ACHN (cell line): ENCODE measurements at regions not wholly inside any gene's neighbourhood (a gene's known extent, or its start where the extent isn't known, plus 50 kb on each side); places are given as distances from the start of the nearest gene placed in this dataset.
"Not testable (repeated sequence)": the region's sequence is repeated elsewhere in the genome, so short reads cannot be mapped to it uniquely, and the experiment has no call there.

Source experiments
- DNase-seq: peaks from one replicate; pipeline ENCODE4 v3.0.0-alpha.2; 2015
- in situ Hi-C: cut with HindIII; loops from 2 replicates; pipeline ENCODE4 v1.10.0; 2017; ENCODE audit warnings: low sequenced_read_pairs, low pct_ligation_motif_present, low pct_unique_long_range_greater_than_20kb

GRCh38 chr6:92989656-92990055 is 429.7 kb downstream of the EPHA7 start:
- in situ Hi-C loops, result no loop called here

DNA sequence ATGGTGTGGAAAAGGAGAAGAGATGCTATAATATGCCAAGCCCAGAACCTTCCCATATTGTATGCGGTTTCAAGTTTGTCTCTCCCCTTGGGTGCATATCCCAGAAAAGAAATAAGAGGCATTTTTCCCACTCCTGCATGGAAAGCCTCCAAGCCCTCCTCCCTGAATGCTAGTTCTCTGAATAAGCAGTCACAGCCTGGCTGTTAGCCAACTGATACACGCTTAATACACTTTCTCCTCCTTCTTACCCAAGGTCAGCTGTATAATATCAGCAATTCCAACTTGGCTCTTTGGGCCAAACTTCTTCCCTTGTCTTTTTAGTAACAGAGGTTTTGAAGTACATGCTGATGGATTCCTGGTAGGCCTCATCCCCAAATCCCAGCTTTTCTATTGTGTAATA is 440.1 kb downstream of the EPHA7 start:
- DNase-seq, result no peak
- in situ Hi-C loops, result no loop called here

More at GRCh38 chr6:92989656-92990055, 429.7 kb downstream of the EPHA7 start:
- DNase-seq, result no peak

GRCh38 chr6:92977018-92977417 is 442.3 kb downstream of the EPHA7 start:
- in situ Hi-C loops, result no loop called here
- DNase-seq, result no peak

GRCh38 chr6:92967362-92967761 is 452.0 kb downstream of the EPHA7 start:
- no peak for DNase-seq
- in situ Hi-C loops, result no loop called here

GRCh38 chr6:92962846-92963245 is 456.5 kb downstream of the EPHA7 start:
- in situ Hi-C loops, result no loop called here

DNA sequence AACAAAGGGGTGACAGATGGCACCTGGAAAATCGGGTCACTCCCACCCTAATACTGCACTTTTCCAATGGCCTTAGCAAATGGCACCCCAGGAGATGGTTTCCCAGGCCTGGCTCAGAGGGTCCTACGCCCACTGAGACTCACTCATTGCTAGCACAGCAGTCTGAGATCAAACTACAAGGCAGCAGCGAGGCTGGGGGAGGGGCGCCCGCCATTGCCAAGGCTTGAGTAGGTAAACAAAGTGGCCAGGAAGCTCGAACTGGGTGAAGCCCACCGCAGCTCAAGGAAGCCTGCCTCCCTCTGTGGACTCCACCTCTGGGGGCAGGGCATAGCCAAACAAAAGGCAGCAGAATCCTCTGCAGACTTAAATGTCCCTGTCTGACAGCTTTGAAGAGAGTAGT is 467.2 kb downstream of the EPHA7 start:
- in situ Hi-C loops, DNase-seq: not testable (repeated sequence)

More at GRCh38 chr6:92962846-92963245, 456.5 kb downstream of the EPHA7 start:
- DNase-seq, result no peak

DNA sequence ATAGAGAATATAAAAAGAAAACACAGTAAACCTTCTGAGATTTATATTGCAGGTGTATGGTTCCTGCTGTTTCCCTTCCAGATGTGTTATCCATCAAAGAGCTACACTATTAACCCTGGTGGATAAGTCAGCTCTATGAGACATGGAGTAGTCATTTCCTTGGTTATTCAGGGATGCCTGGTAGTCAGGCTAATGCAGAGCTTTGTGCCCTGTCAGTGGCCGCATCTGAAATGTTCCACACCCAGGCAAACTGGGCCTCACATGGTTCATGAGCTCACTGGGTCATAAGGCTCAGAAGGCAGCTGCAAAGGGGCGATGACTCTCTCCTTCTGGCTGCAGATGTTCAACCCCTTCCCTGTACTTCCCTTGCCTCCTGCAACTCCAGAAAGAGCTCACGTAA is 473.6 kb downstream of the EPHA7 start:
- in situ Hi-C loops, result no loop called here
- no peak for DNase-seq

DNA sequence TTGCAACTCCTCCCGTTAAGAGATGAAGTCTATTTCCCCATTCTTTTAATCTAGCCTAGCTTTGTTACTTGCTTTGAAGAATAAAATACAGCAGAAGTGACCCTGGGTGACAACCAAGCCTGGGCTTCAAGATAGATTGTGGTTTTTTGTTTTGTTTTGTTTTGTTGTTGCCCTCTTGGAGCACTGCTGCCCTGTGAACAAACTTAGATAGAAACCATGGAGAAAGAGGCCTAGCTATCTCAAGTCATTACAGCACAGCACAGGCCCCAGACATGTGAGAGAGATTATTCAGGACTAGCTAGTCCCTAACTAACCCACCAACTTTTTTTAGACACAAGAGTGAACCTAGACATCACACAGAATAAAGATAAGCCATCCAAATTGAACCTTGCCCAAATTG is 475.2 kb downstream of the EPHA7 start:
- in situ Hi-C loops, result no loop called here
- DNase-seq, result no peak

DNA sequence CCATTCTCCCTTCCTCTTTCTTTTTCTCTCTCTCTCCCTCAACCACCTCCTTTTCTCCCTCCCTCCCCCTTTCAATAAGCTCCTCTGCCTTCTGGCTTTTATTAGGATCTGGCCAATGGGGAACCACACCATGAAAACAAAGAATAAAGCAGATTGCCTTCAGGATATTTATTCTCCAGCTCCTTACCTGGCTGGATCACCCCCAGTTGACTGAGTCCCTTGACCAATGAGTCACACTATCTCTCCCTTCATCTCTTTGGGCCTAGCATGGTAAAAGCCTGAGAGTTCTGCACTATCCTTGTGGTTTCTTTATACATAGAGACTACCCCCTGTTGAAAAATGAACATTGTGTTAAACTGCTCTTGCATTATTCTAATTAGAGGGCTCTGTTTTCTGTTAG is 476.8 kb downstream of the EPHA7 start:
- in situ Hi-C loops, result no loop called here
- no peak for DNase-seq

GRCh38 chr6:92934625-92935024 is 484.7 kb downstream of the EPHA7 start:
- in situ Hi-C loops, result no loop called here
- no peak for DNase-seq

DNA sequence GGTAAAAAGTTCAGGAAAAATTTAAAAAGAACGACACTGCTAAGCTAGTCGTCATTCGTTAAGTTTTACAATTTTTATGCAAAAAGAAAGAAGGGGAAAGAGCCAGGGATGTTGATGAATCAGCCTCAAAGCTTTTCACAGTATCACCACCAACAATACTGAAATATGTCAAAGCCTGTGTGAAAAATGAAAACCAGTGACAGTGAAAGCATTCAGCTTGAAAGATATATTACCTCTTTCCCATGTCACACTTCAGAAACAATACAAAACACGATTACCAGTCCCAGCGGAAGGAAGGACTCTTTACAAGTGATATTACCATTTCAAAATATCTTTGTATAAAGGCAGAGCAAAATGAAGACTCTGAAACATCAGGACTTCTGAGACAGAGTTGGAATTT is 489.2 kb downstream of the EPHA7 start:
- no peak for DNase-seq
- in situ Hi-C loops, result no loop called here

GRCh38 chr6:92922216-92922806 is 497.0 kb downstream of the EPHA7 start:
- in situ Hi-C loops, result no loop called here
- no peak for DNase-seq

GRCh38 chr6:92915466-92915865 is 503.9 kb downstream of the EPHA7 start:
- DNase-seq, result no peak
- in situ Hi-C loops, result no loop called here

DNA sequence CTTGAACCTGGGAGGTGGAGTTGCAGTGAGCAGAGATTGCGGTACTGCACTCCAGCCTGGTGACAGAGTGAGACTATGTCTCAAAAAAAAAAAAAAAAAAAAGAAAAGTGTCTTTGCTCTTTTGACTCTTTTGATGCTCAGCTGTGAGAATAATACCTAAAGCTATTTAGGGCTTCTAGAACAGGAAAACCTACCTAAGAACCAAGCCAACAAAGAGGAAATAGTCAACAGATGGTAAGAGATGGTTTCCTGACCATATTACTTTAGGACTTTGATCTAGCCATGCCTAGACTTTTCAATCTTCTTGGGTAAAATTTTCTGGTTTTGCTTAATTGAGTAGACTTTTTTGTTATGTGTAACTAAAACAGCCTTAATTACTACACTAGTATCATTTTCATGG is 508.1 kb downstream of the EPHA7 start:
- DNase-seq, result no peak
- in situ Hi-C loops, result no loop called here

DNA sequence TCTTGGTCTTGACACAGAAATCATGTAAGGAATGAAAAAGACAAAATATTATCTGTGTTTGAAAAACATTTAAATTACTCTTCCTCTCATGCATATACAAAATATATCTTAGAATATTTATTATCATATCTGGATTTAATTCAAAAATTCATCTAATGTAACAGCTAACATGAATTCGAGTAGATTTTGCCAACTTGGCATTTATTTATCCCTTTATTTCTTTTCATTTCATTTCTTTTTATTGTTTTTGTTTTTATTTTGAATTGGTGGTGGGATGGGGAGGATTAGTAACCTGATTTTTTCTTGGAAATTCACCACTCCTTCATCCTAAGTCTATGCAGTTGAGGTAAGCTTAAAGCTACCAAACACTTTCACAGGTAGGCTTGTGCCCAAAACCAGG is 508.7 kb downstream of the EPHA7 start:
- DNase-seq, result no peak

DNA sequence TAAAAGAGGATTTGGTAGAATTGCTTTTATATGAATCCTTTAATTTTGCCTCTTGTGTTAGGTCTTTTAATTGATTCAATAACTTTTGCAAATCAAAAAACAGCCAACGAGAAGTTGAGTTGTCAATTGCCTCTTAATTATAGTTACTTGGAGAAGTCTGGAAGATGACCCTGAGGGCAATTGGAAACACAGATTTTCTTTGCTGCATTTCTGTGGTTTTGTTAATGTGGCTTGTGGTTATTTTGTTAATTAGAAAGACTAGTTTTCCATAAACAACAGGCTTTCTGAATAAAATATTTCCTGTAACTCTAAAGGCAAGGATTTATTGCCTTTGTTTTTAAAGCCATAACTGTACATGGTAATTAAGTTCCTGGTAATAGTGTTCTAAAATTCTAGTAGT is 513.0 kb downstream of the EPHA7 start:
- in situ Hi-C loops, result no loop called here
- DNase-seq, result no peak

More for the DNA sequence above, 508.7 kb downstream of the EPHA7 start:
- in situ Hi-C loops, result no loop called here

DNA sequence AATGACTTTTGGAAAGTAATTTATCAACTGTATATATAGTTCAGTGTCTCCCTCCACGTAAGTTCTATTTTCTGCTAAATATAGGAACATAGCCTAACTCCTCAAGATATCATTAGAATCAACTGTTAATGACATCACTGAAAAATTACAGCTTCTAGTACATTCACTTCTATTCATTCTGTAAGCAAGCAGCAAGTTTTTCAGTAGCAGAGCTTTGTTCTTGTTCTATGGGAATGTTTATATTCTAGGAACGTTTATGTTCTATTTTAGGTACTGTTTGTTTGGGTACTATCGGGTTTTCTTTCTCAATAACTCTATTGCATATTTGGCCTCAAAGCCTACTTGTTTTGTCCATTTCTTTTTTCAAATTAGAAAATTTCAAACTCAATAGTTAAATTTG is 525.6 kb downstream of the EPHA7 start:
- DNase-seq, result no peak
- in situ Hi-C loops, result no loop called here

- no peak for DNase-seq
- in situ Hi-C loops, result no loop called here
These were observed 526.7 kb downstream of the EPHA7 start for GRCh38 chr6:92892626-92893170.

- in situ Hi-C loops, result no loop called here
These were observed 531.0 kb downstream of the EPHA7 start for GRCh38 chr6:92888316-92888715.

DNA sequence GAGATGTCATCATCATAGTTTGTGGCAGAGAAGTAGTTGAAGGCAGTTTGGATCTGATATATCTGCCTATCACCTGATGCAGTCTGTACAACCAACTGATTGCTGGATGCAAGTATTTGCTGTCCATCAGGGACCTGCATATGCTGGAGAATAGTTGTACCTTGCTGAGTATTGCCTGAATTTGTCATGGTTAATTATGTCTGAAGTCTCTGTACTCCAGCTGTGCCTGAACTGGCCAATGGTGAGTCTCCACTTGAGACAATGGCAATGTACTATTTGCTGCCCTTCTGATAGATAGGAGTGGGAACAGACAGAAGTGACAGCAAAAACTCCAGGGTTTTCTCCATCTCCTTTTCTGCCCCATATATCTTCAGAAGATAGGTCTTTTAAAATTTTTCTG is 531.5 kb downstream of the EPHA7 start:
- DNase-seq, result no peak
- in situ Hi-C loops, result no loop called here

More at GRCh38 chr6:92888316-92888715, 531.0 kb downstream of the EPHA7 start:
- DNase-seq, result no peak

GRCh38 chr6:92879526-92879925 is 539.8 kb downstream of the EPHA7 start:
- no peak for DNase-seq
- in situ Hi-C loops, result no loop called here
